NCI-H1436 treated with DMSO at 0.1 percent for 48 hours (cell line): ENCODE measurements at regions not wholly inside any gene's neighbourhood (a gene's known extent, or its start where the extent isn't known, plus 50 kb on each side); places are given as distances from the start of the nearest gene placed in this dataset.
"Not testable (repeated sequence)": the region's sequence is repeated elsewhere in the genome, so short reads cannot be mapped to it uniquely, and the experiment has no call there.

Experiments
- DNase-seq: peaks from one replicate; lab custom pipeline; 2025; lab: John Stamatoyannopoulos, UW

- not testable (repeated sequence) for DNase-seq
These were observed 173.8 kb downstream of the GOLGA6L4 start for GRCh38 chr15:84409357-84409756.

- not testable (repeated sequence) for DNase-seq
These were observed 179.2 kb upstream of the ZSCAN2 start for GRCh38 chr15:84421513-84422181.

DNA sequence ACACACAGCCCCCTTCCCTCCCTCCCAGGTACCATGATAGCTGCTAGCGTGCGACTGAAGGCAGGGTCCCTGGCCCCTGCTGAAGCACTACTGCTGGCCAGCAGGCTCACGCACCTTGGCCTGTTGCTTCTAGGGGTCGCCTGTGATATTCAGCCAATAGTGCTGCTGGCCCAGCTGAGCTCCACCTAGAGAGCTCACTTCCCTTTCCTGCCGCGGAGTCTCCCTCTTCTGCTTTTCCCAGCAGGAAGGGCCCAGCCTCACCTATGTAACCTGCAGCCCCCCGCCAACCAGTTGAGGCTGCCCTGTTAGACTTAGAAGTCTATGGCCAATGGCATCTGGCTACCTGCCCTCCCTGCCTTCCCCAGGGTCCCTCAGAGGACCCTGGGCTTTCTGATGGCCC lies 175.5 kb upstream of the ZSCAN2 start:
- not testable (repeated sequence) for DNase-seq

DNA sequence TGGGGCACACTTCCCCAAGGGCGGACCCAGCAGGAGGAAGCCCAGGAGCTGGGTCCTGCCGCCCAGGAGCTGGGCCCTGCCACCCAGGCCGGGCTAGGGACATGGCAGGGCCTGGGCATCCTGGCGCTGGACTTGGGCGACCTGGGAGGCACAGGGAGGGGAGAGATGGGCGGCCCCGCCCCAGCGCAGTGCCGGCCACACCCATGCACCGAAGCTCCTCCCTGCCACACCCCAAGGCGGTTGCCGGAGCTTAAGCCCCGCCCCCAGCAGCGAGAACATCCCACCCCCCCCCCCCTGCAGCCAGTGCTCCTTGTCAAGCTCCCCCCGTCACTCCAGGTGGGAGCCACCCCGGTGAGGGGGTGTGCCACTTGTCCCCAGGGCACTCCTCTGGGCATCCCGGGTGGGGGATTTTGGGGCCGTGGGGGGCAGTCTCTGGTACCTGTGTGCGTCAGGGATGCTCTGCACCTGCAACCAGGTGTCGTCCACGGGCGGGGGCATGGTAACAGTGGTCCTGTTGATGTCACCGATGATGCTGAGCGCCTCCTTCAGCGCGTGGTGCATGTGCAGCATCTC lies 127.4 kb upstream of the ZSCAN2 start:
- DNase-seq = not testable (repeated sequence)

DNA sequence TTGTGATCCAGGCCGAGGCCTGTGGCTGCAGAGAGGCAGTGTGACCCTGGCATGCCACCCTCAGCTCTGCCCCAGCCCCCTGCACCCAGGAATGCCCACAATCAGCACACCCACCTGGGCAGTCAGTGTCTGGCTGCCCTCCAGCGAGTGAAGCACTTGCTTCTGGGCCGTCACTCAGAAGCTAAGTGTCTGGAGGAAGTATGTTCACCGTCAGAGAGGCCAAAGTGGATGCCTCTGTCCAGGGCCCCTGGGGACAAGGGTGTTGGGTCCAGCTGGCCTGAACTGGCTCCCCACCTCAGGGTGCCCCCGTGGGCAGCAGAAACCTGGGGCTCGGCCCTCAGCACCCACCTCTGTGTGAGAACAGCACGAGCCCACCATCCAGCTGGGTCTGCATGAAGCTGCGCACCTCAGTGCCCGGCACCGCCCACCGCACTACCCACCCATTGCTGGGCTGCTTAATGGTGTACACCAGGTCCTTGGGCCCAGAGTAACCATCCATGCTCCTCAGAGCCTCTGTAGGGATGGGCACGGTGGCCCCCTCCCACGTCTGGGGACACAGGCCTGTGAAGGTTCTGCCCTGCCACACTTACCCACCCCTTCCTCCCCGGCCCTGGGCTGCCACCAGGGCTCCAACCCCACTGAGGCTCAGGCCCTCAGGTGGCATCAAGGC lies 124.3 kb upstream of the ZSCAN2 start:
- not testable (repeated sequence) for DNase-seq

GRCh38 chr15:84477550-84477949 lies 123.3 kb upstream of the ZSCAN2 start:
- DNase-seq = not testable (repeated sequence)

- DNase-seq = not testable (repeated sequence)
These were observed 120.6 kb upstream of the ZSCAN2 start for GRCh38 chr15:84480174-84480681.

DNA sequence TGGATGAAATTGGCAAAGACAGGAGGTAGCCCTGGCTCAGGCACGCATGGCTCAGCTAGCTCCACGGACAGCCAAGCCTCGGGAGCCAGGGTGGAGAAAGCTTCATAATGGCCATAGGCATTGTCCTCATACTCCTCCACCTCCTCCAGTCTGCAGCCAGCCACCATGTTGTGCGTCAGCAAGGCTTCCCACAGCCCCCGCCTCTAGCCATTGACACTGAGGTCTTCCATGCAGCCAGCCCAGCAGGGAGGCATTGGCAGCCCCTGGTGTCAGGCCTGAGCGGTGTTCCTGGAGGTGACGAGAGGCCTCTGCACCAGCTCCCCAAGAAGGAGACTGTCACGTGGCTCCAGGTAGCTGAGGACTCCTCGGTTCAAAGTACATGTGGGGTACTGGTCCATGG lies 117.0 kb upstream of the ZSCAN2 start:
- DNase-seq = not testable (repeated sequence)

DNA sequence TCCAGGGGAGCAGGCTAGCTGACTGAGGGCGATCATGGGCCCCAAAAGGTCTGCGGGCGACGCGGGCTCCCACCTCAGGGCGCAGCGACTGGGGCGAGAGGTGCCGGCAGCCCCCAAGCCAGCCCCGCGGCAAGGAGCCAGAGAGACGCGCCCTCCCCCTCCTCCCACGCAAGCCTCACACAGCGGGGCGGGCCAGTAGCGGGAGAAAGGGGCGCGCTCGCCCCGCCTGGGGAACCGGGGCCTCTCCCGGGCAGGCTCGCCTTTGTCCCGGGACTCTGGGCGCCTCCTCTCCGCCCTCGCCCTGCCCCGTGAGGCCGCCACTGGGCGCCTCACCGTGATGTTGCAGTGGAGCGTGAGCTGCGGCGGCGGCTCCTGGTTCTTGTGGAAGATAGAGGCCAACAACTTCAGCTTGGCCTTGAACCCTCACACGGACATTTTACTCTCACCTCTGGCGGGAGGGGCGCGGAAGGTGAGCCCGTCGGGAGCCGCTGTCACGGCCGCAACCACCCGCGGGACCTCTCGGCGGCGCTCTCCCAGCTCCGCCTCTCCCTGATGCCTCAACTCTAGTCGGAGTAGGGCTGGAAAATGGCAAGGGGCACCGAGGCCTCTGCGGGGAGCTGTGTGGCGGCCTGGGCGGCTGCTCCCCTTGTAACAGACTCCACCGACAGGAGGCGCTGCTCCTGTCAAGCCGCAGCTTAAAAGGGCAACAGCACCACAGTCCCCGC lies 100.5 kb upstream of the ZSCAN2 start:
- not testable (repeated sequence) for DNase-seq

DNA sequence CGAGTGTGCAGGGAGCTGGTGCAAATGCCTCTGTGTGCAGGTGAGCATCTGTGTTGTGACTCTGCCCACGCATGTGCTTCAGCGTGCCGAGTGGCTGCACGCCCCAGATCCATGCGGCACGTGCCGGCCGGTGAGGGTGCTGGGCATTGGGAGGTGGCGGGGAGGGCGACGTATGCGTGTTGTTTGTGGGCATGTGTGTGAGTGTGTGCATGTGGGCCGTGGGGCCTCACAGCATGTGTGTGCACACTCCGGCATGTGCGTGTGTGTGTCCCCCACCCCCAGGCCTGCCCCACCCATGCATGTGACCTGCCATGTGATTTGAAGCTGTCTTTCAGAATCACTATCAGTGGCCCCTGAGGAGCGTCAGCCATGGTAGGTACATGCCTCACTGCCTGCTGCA lies 97.7 kb upstream of the ZSCAN2 start:
- not testable (repeated sequence) for DNase-seq

DNA sequence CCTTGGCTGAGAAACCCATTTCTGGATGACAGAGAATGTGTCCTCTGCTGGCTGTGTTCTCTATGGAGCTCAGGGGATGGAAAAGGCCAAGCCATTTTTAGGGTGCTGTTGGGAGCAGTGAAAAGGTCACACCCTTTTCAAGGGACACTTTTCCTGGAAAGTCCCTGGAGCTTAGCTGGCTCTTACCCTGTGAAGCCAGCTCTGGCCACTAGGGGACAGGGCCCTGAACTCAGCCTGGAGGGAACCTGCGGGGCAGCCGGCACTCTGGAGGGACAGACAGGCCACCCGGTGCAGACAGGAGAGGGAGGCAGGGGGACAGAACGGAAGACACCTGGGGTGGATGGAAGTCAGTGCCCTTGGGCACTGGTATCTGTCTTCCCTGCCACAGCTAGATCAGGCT lies 95.3 kb upstream of the ZSCAN2 start:
- not testable (repeated sequence) for DNase-seq

- DNase-seq = not testable (repeated sequence)
These were observed 88.5 kb upstream of the ZSCAN2 start for GRCh38 chr15:84512324-84512723.

GRCh38 chr15:84516773-84517172 lies 84.0 kb upstream of the ZSCAN2 start:
- DNase-seq = not testable (repeated sequence)

- DNase-seq = not testable (repeated sequence)
These were observed 75.1 kb upstream of the ZSCAN2 start for GRCh38 chr15:84525491-84526344.

- not testable (repeated sequence) for DNase-seq
These were observed 70.1 kb upstream of the ZSCAN2 start for GRCh38 chr15:84530751-84531150.

- DNase-seq = not testable (repeated sequence)
These were observed 69.6 kb upstream of the ZSCAN2 start for GRCh38 chr15:84531223-84531622.

- not testable (repeated sequence) for DNase-seq
These were observed 69.0 kb upstream of the ZSCAN2 start for GRCh38 chr15:84531709-84532367.

DNA sequence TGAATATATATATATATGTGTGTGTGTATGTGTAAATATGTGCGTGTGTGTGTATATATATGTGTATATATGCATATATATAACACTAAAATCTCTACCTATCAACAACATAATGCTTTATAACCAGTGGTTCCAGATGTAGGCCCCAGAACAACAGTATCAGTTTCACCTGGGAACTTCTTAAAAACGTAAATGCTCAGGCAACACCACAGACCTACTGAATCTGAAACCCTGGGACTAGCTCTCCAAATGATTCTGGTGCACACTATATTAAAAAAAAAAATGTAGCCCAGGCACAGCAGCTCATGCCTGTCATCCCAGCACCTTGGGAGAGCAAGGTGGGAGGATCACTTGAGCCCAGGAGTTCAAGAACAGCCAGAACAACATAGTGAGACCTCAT lies 67.1 kb upstream of the ZSCAN2 start:
- not testable (repeated sequence) for DNase-seq

DNA sequence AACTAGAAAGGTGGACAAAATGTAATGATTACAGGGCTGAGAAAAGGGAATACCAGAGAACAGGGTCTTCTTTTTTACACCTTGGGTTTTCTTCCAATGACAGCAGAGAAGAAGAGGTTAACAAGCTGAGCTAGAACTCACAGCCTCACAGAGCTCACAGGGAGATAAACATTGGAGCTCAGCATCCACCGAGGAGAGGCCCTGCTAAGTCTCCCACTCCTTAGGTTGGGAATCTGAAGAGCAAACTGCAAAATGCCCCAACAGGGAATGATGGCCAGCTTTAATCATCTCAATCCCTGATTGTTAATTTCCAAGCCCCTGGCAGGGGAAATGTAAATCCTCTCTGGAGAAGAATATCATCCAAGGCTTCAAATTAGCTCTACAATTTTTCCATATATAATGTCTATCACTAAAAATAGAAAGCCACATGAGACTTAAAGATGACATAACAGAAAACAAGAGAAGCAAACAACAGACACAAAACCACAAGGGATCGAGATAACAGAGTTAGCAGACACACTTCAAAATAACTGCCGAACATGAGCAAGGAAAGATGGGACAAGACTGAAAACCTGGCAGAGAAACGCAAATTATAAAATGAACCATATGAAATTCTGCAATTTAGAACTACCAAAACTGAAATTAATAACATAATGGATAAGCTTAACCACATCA lies 66.1 kb upstream of the ZSCAN2 start:
- not testable (repeated sequence) for DNase-seq

DNA sequence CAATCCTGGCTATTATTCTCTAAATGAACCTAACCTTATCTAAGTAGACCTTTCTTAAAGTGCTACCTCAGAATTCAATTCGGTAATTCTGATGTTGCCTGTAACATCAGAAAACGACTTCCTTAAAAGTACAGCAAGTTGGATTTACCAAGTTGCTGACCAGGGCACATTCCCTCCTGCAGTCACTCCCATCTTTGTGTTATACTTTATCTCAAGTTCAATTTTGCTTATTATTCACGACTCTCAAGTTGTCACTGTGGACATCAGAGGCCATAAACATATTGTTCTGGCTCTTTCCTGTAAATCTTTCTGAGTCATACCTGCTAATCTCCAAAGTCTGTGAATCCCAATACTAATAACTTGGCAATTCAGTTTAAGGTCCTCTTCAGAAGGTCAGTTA lies 64.6 kb upstream of the ZSCAN2 start:
- not testable (repeated sequence) for DNase-seq
